ENCODE measurements at regions not wholly inside any gene's neighbourhood (a gene's known extent, or its start where the extent isn't known, plus 50 kb on each side); places are given as distances from the start of the nearest gene placed in this dataset.

DNA sequence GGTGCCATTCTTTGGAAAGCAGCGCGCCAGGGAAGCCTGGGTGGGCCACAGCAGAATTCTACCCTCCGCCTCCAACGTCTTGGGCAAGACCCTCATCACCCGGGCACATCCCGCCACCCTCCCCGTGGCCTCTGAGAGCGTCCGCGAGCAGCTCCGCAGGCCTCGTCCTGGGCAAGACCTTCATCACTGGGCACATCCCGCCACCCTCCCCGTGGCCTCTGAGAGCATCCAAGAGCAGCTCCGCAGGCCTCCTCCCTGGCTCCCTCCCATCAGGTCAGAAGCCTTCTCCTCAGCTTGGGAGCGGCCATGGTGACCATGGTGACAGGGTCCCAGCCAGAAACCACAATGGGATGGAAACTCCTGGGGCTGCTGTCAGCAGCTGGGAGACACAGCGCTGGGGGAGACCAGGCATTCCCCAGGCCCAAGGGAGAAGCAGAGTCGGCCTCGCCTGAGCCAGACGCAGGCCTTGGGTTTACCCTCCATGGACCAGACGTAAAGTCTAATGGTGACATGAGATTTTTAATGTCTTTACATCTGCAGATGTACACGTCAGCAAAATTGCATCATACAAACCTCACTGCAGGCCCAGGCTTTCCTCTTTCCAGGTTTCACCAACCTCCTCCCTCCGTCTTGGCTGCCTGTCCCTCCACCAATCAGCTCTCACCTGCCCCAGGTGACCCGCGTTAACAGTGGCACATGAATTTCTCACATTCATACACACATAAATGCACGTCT is 55.1 kb upstream of the PPP2R2D start:
- intact Hi-C loops (cut with DNase I): no loop called here
- DNase-seq (ENCODE audit: missing footprints) (no peak), ATAC-seq (no peak)

DNA sequence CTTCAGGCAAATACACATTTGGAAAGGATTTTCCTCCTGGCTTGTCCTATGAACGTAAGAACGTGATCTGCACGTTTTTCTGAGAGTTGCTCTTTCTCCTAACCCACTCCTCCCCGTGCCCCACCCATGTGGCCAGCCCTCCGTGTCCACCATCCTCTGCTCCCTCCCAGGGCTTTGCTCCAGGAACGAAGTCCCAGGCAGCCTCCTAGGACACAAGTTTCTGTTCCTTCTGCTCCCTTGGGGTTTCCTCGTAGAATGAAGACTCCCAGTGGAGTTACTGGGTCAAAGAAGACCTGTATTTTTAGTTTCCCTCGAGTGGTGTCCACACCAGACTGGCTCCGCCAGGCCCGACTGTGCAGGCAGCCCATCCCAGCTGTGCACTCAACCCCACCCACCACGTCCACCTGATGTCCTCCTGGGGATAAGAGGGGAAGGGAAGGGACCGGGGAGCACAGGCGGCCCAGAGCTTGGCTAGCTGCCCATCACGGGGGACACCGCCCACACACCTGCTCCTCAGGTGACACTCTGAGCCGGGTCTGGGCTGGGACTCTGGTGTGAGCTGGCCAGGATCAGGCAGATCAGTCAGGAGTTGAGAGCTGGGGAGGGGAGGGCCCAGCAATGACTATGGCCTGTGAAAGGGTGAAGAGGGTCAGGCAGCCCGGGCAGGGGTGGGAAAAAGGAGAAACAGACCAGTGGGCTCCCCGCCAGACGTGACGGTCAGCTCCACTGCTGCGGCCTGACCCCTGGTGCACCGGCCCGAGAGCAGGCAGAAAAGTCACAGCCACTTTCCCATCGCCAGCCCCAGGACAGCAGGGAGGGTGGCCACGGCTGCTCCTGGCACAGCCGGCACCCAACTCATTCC is 54.3 kb upstream of the PPP2R2D start:
- ATAC-seq: no peak
- no peak for DNase-seq (ENCODE audit: missing footprints)
- intact Hi-C loops (cut with DNase I): no loop called here

DNA sequence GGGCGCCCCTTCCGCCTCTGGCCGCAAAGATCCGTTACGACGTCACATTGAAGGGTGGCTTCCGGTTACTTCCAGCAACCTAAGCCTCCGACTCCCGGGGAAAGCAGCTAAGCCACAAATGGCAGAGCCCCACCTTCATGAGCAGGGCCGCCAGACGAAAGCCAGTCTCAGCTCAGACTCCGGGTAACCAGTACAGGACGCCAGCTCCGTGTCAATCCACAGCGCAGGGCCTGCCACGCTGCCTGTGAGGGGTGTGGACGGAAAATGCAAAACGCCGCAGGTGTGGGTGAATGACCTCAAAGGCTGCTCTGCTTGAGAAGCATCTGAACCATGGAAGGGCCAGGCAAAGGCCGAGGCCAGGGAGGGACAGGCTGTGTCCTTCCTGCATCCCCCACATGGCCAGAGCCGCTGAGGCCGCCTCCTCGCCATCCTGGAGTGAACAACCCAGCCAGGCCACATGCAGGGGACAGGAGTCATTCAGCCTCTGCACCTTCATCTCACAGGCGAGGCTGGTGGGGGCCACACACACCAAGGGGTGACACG is 53.5 kb upstream of the PPP2R2D start:
- intact Hi-C loops (cut with DNase I): no loop called here
- DNase-seq (ENCODE audit: missing footprints) (no peak), ATAC-seq (no peak)

DNA sequence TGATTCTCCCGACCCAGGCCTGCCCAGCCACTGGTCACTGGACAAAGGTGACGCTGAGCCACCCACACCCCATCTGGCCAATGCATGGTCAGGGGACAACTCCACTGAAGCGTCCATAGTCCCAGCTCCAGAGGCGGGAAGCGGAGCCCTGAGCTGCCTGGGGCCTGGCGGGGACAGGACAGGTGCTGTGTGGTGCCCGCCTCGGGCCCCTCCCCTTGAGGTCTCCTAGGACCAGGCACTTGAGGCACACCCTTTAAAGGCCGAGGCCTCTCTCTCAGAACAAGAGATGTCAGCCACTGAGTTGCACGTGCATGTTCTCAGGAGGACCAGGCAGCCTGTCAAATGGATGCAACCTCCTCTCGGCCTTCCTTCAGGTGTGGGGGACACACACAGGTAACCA is 52.5 kb upstream of the PPP2R2D start:
- ATAC-seq (no peak), DNase-seq (ENCODE audit: missing footprints) (no peak)

DNA sequence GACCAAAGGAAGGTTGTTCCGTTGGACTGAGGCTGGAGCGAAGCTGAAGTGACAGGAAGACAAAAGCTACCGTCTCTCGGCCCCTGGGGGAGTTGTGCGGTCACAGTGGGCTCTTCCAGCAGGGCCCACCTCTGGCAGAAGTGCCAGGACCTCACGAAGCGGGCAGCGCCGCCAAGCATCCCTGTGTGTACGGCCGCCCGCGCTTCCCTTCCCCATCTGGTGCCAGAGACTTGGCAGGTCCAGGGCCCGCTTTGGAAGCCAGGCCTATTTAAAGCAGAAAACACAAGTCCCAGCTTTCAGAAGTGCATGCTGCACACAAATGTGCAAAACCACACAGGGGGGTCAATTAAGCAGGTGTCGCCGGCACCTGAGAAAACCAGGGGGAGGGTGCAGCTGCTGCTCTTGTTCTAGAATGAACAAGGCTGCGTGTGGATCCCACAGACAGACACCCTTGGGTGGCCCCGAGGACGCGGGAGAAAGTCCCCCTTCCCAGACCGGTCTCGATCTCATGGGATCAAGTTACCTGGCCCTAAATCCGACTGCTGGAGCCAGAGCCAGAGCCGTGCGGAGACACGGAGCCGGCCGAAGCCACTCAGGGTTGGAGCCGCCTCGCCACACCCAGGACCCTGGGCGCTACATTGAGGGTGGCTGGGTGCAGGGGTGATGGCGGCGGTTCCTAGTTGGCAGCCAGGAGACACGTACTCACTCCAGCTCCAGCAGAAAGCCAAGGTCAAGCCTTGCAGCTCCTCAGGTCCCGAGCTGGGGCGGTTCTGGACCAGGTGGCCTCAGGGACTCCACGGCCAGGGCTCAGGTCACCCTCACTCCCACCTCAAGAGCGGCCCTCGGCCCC is 51.8 kb upstream of the PPP2R2D start:
- no peak for DNase-seq (ENCODE audit: missing footprints)
- intact Hi-C loops (cut with DNase I): no loop called here
- ATAC-seq: no peak

More for the DNA sequence above, 52.5 kb upstream of the PPP2R2D start:
- intact Hi-C loops (cut with DNase I): no loop called here

DNA sequence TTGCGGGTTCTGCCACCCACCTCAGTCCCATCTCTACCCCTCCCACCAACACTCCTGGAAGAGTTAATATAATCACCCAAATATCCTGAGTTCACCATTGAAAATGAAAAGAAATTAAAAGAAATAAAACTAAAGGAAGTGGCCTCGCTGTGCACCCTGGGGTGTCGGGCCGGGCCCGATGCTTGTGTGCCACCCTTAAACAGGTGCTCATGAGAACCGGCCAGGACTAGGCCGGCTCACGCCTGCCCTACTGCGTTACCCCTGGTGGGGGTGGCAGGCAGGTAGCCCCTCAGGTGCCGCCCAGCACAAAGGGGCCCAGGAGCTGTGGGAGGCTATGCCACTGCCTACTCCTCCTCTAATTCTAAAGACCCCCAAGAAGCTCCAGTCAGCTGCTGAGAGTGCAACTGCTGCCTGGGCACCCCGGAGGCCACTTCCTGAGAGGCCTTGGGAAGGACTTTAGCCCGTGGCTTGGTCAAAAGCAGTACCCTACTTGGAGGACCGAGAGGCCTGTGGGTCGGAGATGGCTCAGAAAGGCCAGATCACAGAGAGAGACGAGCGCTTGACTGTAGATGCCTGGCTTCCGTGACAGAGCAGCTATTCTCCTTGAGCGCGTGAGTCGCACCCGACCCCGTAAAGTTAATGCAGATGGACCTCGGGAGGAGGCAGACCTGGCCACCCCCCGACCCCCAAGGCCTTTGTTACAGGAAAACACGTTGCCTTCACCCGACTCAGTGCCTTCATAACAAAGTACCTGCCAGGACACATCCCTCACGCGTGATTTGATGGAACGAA is 51.0 kb upstream of the PPP2R2D start:
- intact Hi-C loops (cut with DNase I): no loop called here
- DNase-seq (ENCODE audit: missing footprints) (no peak), ATAC-seq (no peak)

DNA sequence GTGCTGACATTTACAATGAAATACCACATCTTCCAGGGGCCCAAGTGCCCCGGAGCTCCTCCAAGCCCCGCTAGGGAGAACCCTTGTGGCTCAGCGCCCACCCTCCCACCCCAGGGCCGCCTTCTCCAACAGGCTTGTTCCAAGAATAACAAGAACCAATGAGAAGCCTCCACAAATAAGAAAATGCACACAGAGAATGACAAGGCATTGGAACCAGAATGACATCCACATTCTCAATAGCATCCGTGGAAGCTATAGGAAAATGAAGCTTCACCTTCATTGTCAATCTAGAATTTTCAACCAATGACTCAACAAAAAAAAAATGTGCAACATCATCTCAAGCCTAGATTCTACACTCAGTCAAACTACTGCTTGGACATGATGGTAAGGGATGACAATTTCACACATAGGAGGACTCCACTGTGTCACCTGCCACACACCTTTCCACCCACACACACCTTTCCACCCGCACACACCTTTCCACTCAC is 50.4 kb upstream of the PPP2R2D start:
- intact Hi-C loops (cut with DNase I): no loop called here
- ATAC-seq (no peak), DNase-seq (ENCODE audit: missing footprints) (no peak)
